Testis (tissue), 2 donors: ENCODE measurements at regions not wholly inside any gene's neighbourhood (a gene's known extent, or its start where the extent isn't known, plus 50 kb on each side); places are given as distances from the start of the nearest gene placed in this dataset.

Source experiments
- DNase-seq: peaks from one replicate; pipeline ENCODE4 v3.0.0-alpha.2; 2019
- H3K27ac ChIP-seq, 2 donors: fragments of 200-600 bp; sonication (generic); one replicate each; pipeline ENCODE4 v1.5.1; 2019
- H3K27me3 ChIP-seq: fragments of 200-600 bp; sonication (generic); one replicate; pipeline ENCODE4 v1.5.1; 2019
- H3K36me3 ChIP-seq: fragments of 200-600 bp; sonication (generic); one replicate; pipeline ENCODE4 v1.5.1; 2017; ENCODE audit warnings: low read depth; ENCODE audit errors: missing control alignments
- H3K4me1 ChIP-seq: fragments of 200-600 bp; sonication (generic); one replicate; pipeline ENCODE4 v1.5.1; 2019
- H3K4me3 ChIP-seq, 2 donors: fragments of 200-600 bp; sonication (generic); one replicate each; pipeline ENCODE4 v1.5.1; 2017 to 2019
- H3K9me3 ChIP-seq: fragments of 200-600 bp; sonication (generic); one replicate; pipeline ENCODE4 v1.5.1; 2017
- CTCF ChIP-seq, 3 experiments: fragments of 450-650 bp in 2 of 3; fragments of 200-600 bp in 1 of 3; sonication (generic) in 1 of 3; IDR thresholded peaks; one replicate each; pipeline ENCODE4 v1.5.1; 2016 to 2019; ENCODE audit warnings: antibody characterized with exemption in 3 of 3, mild to moderate bottlenecking in 2 of 3, moderate library complexity in 1 of 3
- POLR2A ChIP-seq: fragments of 450-650 bp; IDR thresholded peaks from one replicate; pipeline ENCODE4 v1.6.1; 2017; ENCODE audit warnings: antibody characterized with exemption, mild to moderate bottlenecking, moderate library complexity
- WGBS, 2 donors: methylation state at CpG; one replicate each; pipeline ENCODE4 v1.1.5; 2018; 5-methylcytosine and 5-hydroxymethylcytosine counted together
- intact Hi-C: fragments of 100-400 bp; cut with DNase I; formaldehyde crosslinking; loops from one replicate; pipeline ENCODE4 v1.15.1; 2023; ENCODE audit warnings: low total_unique reads

GRCh38 chr20:36098364-36098763 lies 56.2 kb upstream of the EPB41L1 start:
- DNase-seq = peak; percentile 42

DNA sequence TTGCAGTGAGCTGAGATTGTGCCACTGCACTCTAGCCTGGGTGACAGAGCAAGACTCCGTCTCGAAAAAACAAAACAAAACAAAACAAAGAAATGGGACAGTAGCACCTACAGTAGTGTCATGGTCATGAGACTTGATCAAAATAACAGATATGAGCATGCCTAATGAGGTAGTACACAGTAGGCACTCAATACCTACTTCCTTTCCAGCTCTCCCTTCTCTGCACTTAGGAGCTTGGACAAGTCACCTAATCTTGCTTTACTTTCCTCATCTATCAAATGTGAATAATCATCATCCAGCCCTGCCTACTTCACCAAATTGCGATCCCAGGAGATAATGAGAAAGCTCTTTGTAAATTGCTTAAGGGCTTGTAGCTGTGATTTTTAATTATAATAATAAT lies 55.4 kb upstream of the EPB41L1 start:
- no peak for DNase-seq
- Histone ChIP-seq H3K4me3 (no peak overlapping the region), H3K9me3 (no peaks in the 10 kb centered on the region), H3K36me3 (no peaks in the 10 kb centered on the region), H3K4me1 (peaks cover 43% of the 10 kb centered on the region), H3K27ac (no peak overlapping the region), H3K27me3 (no peaks in the 10 kb centered on the region)
- intact Hi-C loops = no loop called here
- no peak for TF ChIP-seq CTCF (IDR thresholded peaks at IDR 0.05)
- 94 to 96% methylated on average over 3 of the region's 3 CpGs for WGBS, 2 donors

More at GRCh38 chr20:36098364-36098763, 56.2 kb upstream of the EPB41L1 start:
- Histone ChIP-seq H3K4me3 (no peak overlapping the region), H3K4me1 (peaks cover 42% of the 10 kb centered on the region), H3K9me3 (no peaks in the 10 kb centered on the region), H3K27me3 (no peaks in the 10 kb centered on the region), H3K36me3 (no peaks in the 10 kb centered on the region), H3K27ac (no peak overlapping the region)
- no peak for TF ChIP-seq POLR2A
- no peak for TF ChIP-seq CTCF (IDR thresholded peaks at IDR 0.05)
- intact Hi-C loops = no loop called here
- WGBS, 2 donors = 51 to 84% methylated on average over 2 of the region's 2 CpGs

GRCh38 chr20:36101192-36101591 lies 53.3 kb upstream of the EPB41L1 start:
- Histone ChIP-seq H3K4me3 (no peak overlapping the region), H3K4me1 (peaks cover 43% of the 10 kb centered on the region), H3K27ac (no peak overlapping the region), H3K36me3 (no peaks in the 10 kb centered on the region), H3K9me3 (no peaks in the 10 kb centered on the region), H3K27me3 (no peaks in the 10 kb centered on the region)
- no peak for DNase-seq
- intact Hi-C loops = no loop called here
- WGBS, 2 donors = 38 to 81% methylated on average over 3 of the region's 3 CpGs
- TF ChIP-seq CTCF (IDR thresholded peaks at IDR 0.05) (no peak), POLR2A (no peak)

- Histone ChIP-seq H3K27me3 (no peaks in the 10 kb centered on the region), H3K4me1 (peaks cover 40% of the 10 kb centered on the region), H3K36me3 (no peaks in the 10 kb centered on the region), H3K4me3 (no peak overlapping the region), H3K27ac (peak overlapping the region in 1 of 2 donors; percentile 50), H3K9me3 (no peaks in the 10 kb centered on the region)
- TF ChIP-seq POLR2A (no peak), CTCF (IDR thresholded peaks at IDR 0.05) (no peak)
- DNase-seq = no peak
- intact Hi-C loops = no loop called here
- WGBS, 2 donors = 62 to 63% methylated on average over 3 of the region's 3 CpGs
Observed at GRCh38 chr20:36102306-36102705, 52.2 kb upstream of the EPB41L1 start.

- WGBS, 2 donors = 35 to 43% methylated on average over 4 of the region's 4 CpGs
- Histone ChIP-seq H3K27me3 (no peaks in the 10 kb centered on the region), H3K4me3 (no peak overlapping the region), H3K4me1 (peaks cover 33% of the 10 kb centered on the region), H3K27ac (peak overlapping the region in 1 of 2 donors; percentile 50), H3K36me3 (no peaks in the 10 kb centered on the region), H3K9me3 (no peaks in the 10 kb centered on the region)
- intact Hi-C loops = no loop called here
- TF ChIP-seq CTCF (IDR thresholded peaks at IDR 0.05) = no peak
- TF ChIP-seq POLR2A = no peak
- peak; percentile 26 for DNase-seq
Observed at GRCh38 chr20:36102809-36103596, 51.5 kb upstream of the EPB41L1 start.
